GM21723 (cell line): ENCODE measurements at regions not wholly inside any gene's neighbourhood (a gene's known extent, or its start where the extent isn't known, plus 50 kb on each side); places are given as distances from the start of the nearest gene placed in this dataset.

Experiments
- ATAC-seq: cut with Tn5 transposase; IDR thresholded peaks from one replicate; pipeline ENCODE4 v1.9.1; 2021; ENCODE audit warnings: mild to moderate bottlenecking, moderate library complexity; ENCODE audit not compliant: unreplicated experiment

DNA sequence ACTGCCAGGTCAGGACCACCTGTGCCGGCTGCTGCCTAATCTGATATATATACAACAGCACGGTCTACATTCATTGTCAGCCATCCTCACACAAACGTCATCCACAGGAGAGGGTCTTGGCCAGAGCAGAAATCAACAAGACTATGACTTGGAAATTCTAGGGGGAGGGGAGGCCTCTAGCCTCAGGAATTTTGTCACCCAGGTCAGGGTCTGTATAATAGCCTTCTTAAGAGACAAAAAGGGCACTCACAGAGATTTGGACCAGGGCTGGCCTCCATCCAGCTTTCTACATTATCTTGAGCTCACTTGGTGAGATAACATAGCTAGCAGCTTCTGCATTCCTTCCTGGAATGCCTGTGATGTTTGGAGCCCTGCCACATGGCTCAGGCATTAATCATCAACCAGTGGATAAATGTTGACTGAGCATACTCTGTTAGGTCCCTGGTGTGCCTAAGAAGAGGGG lies 50.4 kb upstream of the CTIF start:
- ATAC-seq = no peak

DNA sequence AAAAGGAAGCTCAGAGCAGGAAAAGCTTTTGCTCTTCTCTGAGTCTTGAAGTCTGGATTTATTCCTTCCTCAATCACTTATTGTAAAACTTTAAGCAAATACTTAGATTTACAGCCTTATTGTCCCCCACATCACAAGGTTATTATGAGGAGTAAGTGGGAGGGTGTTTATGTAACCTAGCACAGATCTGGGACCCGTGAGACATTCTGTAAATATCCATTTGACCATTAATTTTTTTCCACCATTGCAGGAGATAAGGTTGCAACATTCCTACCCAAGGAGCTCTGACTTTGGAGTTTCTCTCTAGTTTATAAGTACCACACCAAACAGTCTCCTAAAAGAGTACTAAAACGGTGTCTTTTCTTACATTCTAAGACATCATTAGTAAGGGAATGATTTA lies 52.1 kb upstream of the CTIF start:
- no peak for ATAC-seq

DNA sequence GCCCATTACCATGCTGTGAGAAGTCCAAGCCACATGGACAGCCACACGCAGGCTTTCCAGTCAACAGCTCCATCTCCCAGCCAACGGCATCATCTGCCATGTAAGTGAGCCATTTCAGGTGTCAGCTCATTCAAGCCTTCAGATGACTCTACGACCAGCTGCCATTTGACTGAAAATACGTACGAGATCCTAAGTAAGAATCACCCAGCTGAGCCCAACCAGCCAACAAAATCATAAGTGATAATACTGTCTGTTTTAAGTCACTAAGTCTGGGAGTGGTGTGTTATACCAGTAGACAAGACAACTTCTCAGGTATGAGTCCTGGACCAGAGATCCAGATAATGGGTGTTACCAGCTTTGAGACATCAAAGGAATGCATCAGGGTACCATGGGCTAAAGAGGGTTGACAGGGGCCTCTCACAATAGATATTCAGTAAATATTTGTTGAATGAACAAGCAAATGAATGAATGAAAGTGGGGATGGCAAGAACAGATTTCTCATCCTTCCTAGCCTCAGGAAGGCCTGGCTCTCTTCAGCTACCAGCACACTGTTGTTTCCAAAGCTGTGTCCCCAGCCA lies 52.9 kb upstream of the CTIF start:
- no peak for ATAC-seq

DNA sequence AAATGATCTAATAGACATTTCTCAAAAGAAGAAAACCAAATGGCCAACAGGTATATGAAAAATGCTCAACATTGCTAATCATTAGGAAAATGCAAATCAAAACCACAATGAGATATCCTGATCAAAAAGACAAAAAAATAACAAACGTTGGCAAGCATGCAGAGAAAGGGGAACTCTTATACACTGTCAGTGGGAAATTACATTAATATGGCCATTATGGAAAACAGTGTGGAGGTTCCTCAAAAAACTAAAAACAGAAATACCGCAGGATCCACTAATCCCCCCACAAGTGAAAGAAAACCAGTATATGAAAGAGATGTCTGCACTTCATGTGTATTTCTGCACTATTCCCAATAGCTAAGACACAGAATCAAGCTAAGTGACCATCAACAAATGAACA lies 57.7 kb upstream of the CTIF start:
- no peak for ATAC-seq

DNA sequence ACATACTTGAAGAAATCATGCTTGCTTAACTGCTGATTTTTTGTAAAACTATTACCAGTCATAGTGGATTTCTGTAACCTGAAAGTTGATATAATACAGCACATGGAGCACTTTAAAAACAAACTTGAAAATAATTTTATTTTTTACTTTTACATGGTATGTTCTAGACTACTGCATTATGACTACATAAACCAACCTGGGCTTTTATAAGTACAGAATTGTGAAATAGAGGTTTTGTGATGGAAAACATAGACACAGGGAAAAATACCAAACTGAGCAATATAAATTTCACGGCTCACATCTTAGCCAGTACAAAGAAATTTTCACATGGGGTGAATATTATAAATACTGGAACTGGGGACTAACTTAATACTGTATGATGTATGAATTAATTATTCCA lies 59.3 kb upstream of the CTIF start:
- ATAC-seq = no peak

DNA sequence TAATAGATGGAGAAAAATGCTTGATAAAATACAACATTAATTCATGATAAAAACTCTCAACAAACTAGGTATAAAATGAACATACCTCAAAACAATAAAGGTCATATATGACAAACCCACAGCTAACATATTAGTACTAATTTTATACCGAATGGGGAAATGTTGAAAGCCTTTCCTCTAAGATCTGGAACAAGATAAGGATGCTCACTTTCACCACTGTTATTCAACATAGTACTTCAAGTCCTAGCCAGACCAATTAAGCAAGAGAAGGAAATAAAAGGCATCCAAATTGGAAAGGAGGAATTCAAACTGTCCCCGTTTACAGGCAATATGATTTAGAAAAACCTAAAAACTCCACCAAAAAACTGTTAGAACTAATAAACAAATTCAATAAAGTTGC lies 61.5 kb upstream of the CTIF start:
- ATAC-seq = no peak

DNA sequence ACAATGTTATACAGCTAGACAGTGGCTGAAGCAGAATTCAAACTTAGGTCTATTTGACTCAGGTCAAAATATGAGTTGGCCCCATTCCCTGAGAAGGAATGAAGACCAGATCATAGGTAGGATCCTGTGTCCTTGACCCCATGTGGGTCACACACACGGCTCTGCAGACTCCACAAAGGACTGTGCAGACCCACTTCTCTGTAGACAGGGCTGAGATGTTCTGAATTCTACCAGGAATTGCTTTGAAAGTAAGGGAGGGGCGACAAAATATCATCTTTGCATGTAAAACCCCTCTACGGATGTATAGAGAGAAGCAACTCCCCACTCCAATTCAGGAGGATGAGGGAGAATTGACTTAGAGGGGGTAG lies 62.3 kb upstream of the CTIF start:
- no peak for ATAC-seq

DNA sequence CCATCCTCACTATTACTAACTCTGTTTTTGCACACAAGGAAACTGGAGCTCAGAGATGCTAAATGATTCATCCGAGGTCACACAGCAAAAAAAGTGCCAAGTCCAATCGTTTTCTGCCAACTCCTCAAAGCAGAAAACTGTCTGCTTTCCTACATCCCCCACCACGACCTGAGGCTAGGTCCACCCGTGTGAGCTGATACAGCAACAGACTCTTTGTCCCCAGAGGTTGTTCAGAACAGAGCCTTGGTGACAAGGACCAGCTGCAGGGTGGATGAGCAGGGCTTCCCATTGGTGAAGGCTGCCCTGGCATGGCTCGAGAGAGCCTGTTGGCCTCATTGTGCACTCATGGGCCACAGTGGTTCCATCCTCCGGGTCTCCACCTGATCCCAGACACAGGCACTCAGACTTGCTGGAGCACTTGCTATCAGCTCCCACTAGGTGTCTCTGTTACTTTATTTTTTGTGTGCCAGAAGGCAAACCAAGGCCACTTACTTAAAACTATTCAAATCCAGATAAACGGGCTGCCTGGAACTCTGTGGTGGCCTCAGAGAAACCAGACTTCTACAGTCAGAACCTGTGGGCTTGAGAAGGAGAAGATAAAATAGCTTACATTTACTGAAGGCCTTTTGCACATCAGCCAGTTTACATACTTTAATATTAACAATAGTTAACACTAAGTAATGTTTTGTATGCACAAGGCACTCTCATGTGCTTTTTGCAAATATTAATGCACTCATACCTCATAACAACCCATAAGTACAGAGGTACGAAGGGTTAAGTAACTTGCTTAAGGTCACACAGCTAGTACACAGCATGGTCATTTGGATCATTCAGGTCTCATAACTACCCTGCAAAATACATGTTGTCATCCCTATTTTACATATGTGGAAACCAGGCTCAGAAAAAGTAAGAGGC lies 62.9 kb upstream of the CTIF start:
- ATAC-seq = peak; percentile 72

DNA sequence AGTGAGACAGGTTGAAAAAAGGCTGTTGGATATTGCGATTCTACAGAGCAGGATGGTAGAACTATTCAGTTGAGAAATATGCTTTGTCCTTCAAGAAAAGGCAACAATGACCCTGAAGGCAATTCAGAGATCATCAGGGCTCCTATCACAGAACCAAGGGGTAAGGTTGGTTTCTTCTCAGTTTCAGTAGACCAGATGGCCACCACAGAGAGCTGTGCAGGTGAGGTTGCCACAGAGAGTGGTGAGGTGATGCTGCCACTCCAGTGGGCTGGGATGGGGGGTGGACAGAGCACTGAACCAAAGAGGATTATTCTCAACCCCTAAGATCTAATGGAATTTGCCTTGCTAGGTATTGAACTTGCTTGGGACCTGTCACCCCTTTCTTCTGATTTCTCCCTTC lies 64.6 kb upstream of the ZBTB7C start:
- ATAC-seq = no peak

DNA sequence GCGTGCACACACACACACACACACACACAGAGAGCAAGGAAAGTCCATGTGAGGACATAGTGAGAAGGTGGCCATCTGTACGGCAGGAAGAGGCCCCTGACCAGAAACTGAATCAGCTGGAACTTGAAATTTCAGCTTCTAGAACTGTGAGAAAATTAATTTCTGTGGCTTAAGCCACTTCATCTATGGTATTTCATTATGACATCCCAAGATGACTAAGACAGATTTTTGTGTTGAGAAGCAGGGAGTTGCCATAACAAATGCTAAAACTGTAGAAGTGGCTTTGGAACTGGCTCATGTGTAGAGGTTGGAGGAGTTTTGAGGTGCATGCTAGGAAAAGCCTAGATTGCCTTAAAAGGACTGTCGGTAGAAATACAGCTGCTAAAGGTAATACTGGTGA lies 63.4 kb upstream of the ZBTB7C start:
- ATAC-seq = no peak

DNA sequence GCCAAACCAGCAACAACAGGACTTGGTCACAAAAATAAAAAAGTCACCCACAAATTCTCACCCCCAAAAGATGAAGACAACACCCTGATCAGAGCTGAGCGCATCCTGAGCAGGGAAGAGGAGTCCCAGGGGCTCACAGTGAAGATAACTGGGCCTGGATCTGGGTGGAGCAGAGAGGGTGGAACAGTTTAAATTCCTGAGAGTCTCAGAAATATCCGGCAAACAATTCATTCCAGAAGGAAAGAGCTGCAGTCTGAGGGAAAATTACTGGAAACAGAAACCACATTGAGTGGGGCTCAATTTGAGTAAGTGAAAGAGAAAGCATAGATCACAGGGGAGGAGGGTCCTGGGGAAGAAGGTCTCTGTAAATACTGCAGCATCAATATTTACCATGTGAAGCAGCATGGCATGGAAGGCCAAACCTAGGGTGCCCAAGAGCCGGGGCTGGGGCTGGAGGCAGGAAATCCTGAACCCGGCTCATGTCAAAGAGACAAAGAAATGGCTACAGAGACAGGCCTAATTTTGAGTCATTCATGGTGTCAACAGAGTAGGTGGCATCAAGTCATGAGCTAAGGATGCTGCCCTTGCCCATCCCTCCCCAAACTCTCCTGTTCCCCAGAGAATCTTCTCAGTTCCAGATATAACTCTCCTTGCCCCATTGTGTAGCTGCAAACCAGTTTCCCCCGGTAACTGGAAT lies 61.4 kb upstream of the ZBTB7C start:
- no peak for ATAC-seq

DNA sequence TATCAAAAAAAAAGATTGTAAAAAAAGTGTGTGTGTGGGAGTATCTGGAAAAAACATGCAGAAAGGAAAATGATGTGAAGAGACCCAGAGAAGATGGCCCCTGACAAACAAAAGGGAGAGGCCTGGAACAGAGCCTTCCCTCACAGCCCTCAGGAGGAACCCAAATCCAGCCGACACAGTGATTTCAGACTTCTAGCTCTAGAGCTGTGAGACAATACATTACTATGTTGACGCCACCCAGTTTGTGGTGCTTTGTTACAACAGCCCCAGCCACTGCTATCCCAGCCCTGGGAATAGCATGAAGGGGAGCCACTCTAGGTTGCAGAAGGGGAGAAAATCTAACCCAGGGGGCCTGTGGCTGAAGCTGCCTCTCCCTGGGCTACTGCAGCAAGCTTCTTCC lies 59.0 kb upstream of the ZBTB7C start:
- ATAC-seq = no peak

DNA sequence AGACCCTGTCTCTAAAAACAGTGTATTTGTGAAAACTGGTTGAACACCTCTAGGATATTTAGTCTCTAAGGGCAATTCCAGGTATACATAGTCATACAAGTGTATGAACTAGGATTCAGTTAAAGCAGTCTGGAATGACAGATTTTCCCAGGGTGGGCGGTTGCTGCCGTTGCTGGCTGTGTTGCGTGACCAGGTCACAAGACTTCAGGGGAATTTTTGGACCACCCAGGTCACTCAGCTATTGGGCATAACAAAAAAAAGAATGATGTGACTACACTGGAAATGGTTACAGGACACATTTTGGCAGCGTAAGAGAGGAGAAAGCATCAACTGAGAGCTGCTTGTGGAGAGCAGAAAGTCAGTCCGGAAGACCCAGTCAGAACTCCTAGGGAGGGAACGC lies 58.0 kb upstream of the ZBTB7C start:
- no peak for ATAC-seq

DNA sequence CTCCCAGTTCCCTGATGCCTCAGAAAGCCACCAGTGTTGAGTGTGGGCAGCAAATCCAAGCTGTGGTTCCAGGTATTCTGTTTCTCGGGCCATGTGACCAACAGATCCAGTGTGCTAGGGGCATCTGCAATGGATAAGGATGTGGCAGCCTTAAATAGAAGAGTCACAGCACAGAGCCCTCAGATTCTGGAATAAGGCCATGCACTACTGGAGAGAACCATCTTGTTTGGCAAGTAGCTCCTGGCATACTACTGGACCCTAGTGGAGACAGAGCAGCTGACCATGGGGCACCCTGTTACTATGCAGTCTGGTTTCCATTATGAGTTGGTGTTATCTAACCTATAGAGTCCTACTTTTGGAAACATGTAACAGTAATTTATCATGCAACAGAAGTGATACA lies 53.3 kb upstream of the ZBTB7C start:
- no peak for ATAC-seq

DNA sequence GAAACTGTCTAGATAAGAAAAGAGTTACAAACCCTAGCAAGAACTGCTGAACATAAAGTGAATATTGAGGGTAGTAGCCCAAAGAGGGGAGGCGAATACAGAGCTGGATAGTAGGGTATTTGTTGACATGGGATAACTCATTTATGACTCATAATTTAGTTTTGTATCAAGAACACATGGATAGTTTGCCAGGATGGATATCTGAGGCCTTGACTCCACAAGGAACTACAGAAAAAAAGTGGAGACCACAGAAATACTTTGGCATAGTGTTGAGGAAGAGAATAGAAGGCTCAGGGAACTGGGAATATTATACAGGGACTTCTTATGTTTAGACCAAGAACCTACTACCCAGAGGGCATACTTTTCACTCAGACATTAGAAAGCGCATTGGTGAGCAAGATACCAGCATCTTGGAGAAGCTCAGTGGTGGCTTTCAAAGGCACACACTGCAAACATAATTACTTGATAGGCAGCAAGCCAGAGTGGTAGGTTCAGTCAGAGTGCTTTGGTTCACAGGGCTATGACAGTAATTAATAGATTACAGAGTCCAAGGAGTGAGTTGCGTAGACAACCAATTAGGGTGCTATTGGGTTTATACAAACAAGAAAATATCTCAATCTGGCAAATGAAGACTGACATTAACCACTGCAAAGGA lies 51.9 kb upstream of the ZBTB7C start:
- no peak for ATAC-seq

DNA sequence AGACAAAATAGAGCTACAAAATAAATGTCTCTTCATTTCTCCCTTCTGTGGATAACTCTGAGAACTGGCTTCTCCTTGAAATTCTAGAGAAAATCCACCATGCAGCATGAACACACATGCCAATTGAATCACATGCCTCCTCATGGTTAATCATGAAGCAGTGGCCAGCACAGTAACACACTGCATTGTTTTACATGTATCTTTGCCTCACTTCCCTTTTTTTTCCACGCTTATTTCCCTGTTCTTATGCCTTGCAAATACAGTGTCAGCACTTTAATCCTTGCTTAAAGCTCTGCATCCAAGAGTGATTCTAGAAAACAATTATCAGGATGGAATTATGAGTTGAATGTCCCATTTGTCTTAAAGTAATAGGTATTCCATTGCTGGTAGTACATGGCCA lies 50.3 kb upstream of the ZBTB7C start:
- no peak for ATAC-seq

DNA sequence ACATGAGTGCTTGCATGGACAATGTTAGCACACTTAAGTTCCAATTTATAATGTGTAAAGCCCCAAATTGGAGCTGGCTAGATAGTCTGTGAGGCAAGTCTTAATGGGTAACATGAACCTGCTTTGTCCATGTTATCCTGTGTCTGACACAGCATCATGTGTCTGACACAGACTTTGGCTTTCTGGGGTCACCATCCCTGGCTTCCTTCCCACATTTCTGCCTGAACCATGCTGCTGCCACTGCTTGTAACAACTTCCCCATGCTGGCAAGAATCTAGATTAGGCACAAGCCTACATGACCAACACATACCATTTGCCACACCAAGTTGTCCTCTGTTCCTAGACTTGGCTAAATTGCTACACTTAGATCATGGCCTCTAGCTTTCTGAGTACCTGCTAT lies 49.8 kb upstream of the ZBTB7C start:
- ATAC-seq = no peak
